GM12878 (cell line): ENCODE measurements at regions not wholly inside any gene's neighbourhood (a gene's known extent, or its start where the extent isn't known, plus 50 kb on each side); places are given as distances from the start of the nearest gene placed in this dataset.

Experiments
- ATAC-seq: fragments of 200-7000 bp; cut with Tn5 transposase; 3 replicates; pipeline ENCODE4 v1.9.1; 2020; ENCODE audit warnings: mild to moderate bottlenecking, moderate library complexity
- BruUV-seq: library from RNA; stranded (reverse); fragments of 400-500 nt; replicated peaks from 2 replicates; lab custom pipeline; 2021; lab: Mats Ljungman, UMichigan
- CTCF ChIA-PET: fragments of 300-600 bp; sonication (Branson Sonifier 250); formaldehyde crosslinking; extraction: SDS; loops from one replicate; lab custom pipeline; 2021; ENCODE audit warnings: inconsistent platforms; lab: Yijun Ruan, JAX
- POLR2A ChIA-PET: fragments of 350-600 bp; formaldehyde crosslinking; extraction: SDS; loops from one replicate; lab custom pipeline; 2021; ENCODE audit warnings: inconsistent platforms; lab: Charles Lee
- RAD21 ChIA-PET: fragments of 300-600 bp; sonication (Branson Sonifier 250); formaldehyde crosslinking; loops from one replicate; lab custom pipeline; 2023; ENCODE audit warnings: antibody characterized with exemption; ENCODE audit not compliant: unreplicated experiment; lab: Charles Lee
- SMC1A ChIA-PET: fragments of 300-600 bp; sonication (Branson Sonifier 250); formaldehyde crosslinking; loops from one replicate; lab custom pipeline; 2023; ENCODE audit not compliant: unreplicated experiment, uncharacterized antibody; lab: Charles Lee
- DNase-seq: peaks from one replicate; pipeline ENCODE4 v3.0.0-alpha.2; 2011; ENCODE audit warnings: low read depth, low spot score
- FAIRE-seq: peaks from 3 replicates; lab custom pipeline; 2011; peaks lifted over from hg19 to GRCh38; lab: Jason Lieb, UNC
- H2AFZ ChIP-seq: 2 replicates; pipeline ENCODE4 v1.6.0; 2011; ENCODE audit warnings: low read depth, low read length, control low read depth; ENCODE audit not compliant: control insufficient read depth
- H3K27ac ChIP-seq: 2 replicates; pipeline ENCODE4 v1.5.1; 2011; ENCODE audit warnings: control low read depth; ENCODE audit not compliant: control insufficient read depth, insufficient read depth
- H3K27me3 ChIP-seq, 2 experiments: replicated peaks in 1 of 2; 2 replicates each; pipeline versions ENCODE4 v1.6.0 to v1.6.1; 2011; ENCODE audit warnings: low read length in 1 of 2; ENCODE audit not compliant: control insufficient read depth in 2 of 2, insufficient read depth in 2 of 2
- H3K36me3 ChIP-seq, 2 experiments: 2 replicates each; pipeline ENCODE4 v1.5.1; 2011; ENCODE audit warnings: low read length in 1 of 2; ENCODE audit not compliant: control insufficient read depth in 2 of 2, insufficient read depth in 2 of 2
- H3K4me1 ChIP-seq: 2 replicates; pipeline ENCODE4 v1.6.1; 2011; ENCODE audit warnings: mild to moderate bottlenecking, low read length, moderate library complexity, mixed read lengths; ENCODE audit not compliant: control insufficient read depth, insufficient read depth
- H3K4me2 ChIP-seq: 2 replicates; pipeline ENCODE4 v1.6.0; 2011; ENCODE audit warnings: control low read depth; ENCODE audit not compliant: control insufficient read depth, insufficient read depth
- H3K4me3 ChIP-seq: fragments of 200-600 bp; sonication (generic); 2 replicates; pipeline ENCODE4 v1.5.1; 2016
- H3K79me2 ChIP-seq: 2 replicates; pipeline ENCODE4 v1.6.0; 2011; ENCODE audit warnings: low read length; ENCODE audit not compliant: control insufficient read depth, insufficient read depth
- H3K9ac ChIP-seq: 2 replicates; pipeline ENCODE4 v1.8.0; 2011; ENCODE audit warnings: low read length, control low read depth, mixed read lengths; ENCODE audit not compliant: control insufficient read depth, insufficient read depth
- H3K9me3 ChIP-seq: replicated peaks from 3 replicates; pipeline ENCODE4 v1.5.1; 2011; ENCODE audit warnings: mild to moderate bottlenecking, low read length; ENCODE audit not compliant: control insufficient read depth, insufficient read depth
- H4K20me1 ChIP-seq: 2 replicates; pipeline ENCODE4 v1.6.0; 2011; ENCODE audit not compliant: control insufficient read depth, insufficient read depth
- BHLHE40 ChIP-seq, 2 experiments: fragments of 450-650 bp in 1 of 2; IDR thresholded peaks; 2 replicates each; pipeline ENCODE4 v1.6.1; 2011 to 2017; ENCODE audit warnings: low read depth in 2 of 2, borderline replicate concordance in 1 of 2, improper control_type of control experiment in 1 of 2, low read length in 1 of 2, mild to moderate bottlenecking in 1 of 2
- MTA3 ChIP-seq: IDR thresholded peaks from 2 replicates; pipeline ENCODE4 v1.6.1; 2012; ENCODE audit warnings: low read length, inconsistent platforms, borderline replicate concordance
- SIN3A ChIP-seq: IDR thresholded peaks from 2 replicates; pipeline ENCODE4 v1.6.1; 2012; ENCODE audit warnings: low read depth, low read length, improper control_type of control experiment
- TAF1 ChIP-seq: IDR thresholded peaks from 2 replicates; pipeline ENCODE4 v1.6.1; 2011; ENCODE audit warnings: mild to moderate bottlenecking, low read depth, low read length, borderline replicate concordance
- ZSCAN29 ChIP-seq: fragments of 450-650 bp; IDR thresholded peaks from 2 replicates; pipeline ENCODE4 v1.6.1; 2017; ENCODE audit warnings: mild to moderate bottlenecking, moderate library complexity
- WGBS: methylation state at CpG from one replicate; pipeline ENCODE4 v1.1.6; 2016; ENCODE audit warnings: low lambda C conversion rate; ENCODE audit not compliant: insufficient replicate concordance, insufficient coverage; ENCODE audit errors: missing lambda C conversion rate; 5-methylcytosine and 5-hydroxymethylcytosine counted together
- in situ Hi-C: fragments of 300-500 bp; cut with MboI; formaldehyde crosslinking; loops from 9 replicates; pipeline ENCODE4 v1.14.3; 2018; ENCODE audit warnings: mixed read lengths
- intact Hi-C: fragments of 100-400 bp; cut with micrococcal nuclease; formaldehyde crosslinking; loops from one replicate; pipeline ENCODE4 v1.14.2; 2022; ENCODE audit not compliant: unreplicated experiment
- TF ChIP-seq, protein P1 (sequence below): fragments of 450-650 bp; IDR thresholded peaks from 2 replicates; pipeline ENCODE4 v1.6.1; 2017; ENCODE audit warnings: mild to moderate bottlenecking

DNA sequence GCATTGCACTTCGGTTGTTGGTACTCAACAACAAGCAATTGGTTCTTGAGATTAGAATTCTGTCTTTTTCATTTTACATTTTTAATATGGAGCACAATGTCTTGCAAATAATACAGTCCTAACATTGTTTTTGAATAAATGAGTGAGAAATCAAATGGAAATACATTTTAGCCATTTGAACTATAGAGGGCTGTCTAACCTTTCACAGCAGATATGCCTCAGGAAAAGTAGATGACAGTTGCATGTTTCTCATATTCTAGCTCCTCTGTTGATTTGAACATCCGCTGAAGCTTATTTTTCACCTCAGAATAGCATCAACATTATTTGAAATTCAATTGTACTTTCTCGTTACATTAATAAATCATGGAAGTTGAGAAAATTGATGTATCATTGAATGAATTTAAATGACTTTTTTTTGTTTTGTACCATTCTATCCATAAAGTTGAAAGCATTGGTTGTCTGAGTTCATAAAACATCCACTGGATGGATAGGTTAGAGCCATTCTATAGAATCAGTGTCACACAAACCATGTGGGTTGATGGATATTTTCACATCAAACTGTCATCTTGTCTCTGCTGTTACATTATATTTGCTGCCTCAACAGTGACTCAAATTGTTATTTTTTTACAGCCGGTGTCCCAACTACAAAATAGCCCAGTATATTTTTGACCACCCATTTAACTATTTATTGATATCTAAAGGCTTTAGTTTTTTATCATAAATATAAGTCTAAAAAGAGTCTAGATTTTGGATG is 928.3 kb downstream of the NSUN3 start (continued):
- TF ChIP-seq BHLHE40 (IDR thresholded peaks at IDR 0.05; ENCODE audit: borderline replicate concordance in 1 of 2, low read depth in 2 of 2, low read length in 1 of 2): no peak
- no peak for TF ChIP-seq TAF1

DNA sequence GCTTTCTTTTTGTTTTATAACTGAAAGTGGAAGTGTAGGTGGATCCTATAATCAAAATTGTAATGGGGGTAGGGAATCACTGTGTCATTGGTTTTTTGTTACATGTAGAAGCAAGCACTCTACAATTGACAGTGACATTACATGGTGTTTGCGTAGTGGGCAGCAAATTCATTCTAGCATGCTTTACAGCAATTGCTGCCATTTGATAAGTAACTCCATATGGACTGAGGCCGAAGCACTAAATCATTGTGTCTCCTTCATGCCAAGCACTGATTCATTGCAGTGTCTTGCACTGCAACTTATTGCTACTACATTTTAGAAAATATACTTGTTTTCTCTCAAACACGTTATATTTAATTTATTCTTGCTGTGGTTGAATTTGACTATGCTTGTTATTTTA is 933.9 kb downstream of the NSUN3 start:
- in situ Hi-C loops (no loop called here), intact Hi-C loops (no loop called here)
- H3K27me3 ChIP-seq: no peaks in the 10 kb centered on the region
- H2AFZ ChIP-seq: no peak overlapping the region
- H3K4me1 ChIP-seq: no peaks in the 10 kb centered on the region
- BruUV-seq: no TSS peak
- no peak overlapping the region for H3K9ac ChIP-seq
- ChIA-PET SMC1A (interaction anchor here (0.7 kb wide), 1 partner anchor 10 kb away, joined by 3 read pairs; no protein-coding TSS in a partner anchor), RAD21 (no interaction called here), CTCF (no interaction called here), POLR2A (no interaction called here)
- DNase-seq (no peak), ATAC-seq (no peak), FAIRE-seq (no peak)
- H4K20me1 ChIP-seq: no peaks in the 10 kb centered on the region
- H3K27ac ChIP-seq: no peak overlapping the region
- H3K4me3 ChIP-seq: no peak overlapping the region
- H3K9me3 ChIP-seq: no peaks in the 10 kb centered on the region
- H3K79me2 ChIP-seq: no peaks in the 10 kb centered on the region
- H3K36me3 ChIP-seq: no peaks in the 10 kb centered on the region
- H3K4me2 ChIP-seq: no peak overlapping the region
- 8% methylated on average over 3 of the region's 3 CpGs for WGBS
- TF ChIP-seq, protein P1, sequence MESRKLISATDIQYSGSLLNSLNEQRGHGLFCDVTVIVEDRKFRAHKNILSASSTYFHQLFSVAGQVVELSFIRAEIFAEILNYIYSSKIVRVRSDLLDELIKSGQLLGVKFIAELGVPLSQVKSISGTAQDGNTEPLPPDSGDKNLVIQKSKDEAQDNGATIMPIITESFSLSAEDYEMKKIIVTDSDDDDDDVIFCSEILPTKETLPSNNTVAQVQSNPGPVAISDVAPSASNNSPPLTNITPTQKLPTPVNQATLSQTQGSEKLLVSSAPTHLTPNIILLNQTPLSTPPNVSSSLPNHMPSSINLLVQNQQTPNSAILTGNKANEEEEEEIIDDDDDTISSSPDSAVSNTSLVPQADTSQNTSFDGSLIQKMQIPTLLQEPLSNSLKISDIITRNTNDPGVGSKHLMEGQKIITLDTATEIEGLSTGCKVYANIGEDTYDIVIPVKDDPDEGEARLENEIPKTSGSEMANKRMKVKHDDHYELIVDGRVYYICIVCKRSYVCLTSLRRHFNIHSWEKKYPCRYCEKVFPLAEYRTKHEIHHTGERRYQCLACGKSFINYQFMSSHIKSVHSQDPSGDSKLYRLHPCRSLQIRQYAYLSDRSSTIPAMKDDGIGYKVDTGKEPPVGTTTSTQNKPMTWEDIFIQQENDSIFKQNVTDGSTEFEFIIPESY: no peak
- no peak for TF ChIP-seq ZSCAN29
- TF ChIP-seq MTA3: no peak
- TF ChIP-seq SIN3A: no peak
